Left ventricle myocardium superior (tissue), 1 donor: ENCODE measurements at regions not wholly inside any gene's neighbourhood (a gene's known extent, or its start where the extent isn't known, plus 50 kb on each side); places are given as distances from the start of the nearest gene placed in this dataset.
"Not testable (repeated sequence)": the region's sequence is repeated elsewhere in the genome, so short reads cannot be mapped to it uniquely, and the experiment has no call there.

Experiments used
- ATAC-seq: fragments of 200-7000 bp; cut with Tn5 transposase; one replicate; pipeline ENCODE4 v1.9.1; 2020; ENCODE audit warnings: mild to moderate bottlenecking, moderate library complexity
- DNase-seq: peaks from one replicate; pipeline ENCODE4 v3.0.0-alpha.2; 2020
- intact Hi-C: fragments of 100-400 bp; cut with micrococcal nuclease; formaldehyde crosslinking; loops from one replicate; pipeline ENCODE4 v1.11.0; 2022
- donor health status: DM: no; HTN: yes; CAD: no; lungs with severe emphysema.

DNA sequence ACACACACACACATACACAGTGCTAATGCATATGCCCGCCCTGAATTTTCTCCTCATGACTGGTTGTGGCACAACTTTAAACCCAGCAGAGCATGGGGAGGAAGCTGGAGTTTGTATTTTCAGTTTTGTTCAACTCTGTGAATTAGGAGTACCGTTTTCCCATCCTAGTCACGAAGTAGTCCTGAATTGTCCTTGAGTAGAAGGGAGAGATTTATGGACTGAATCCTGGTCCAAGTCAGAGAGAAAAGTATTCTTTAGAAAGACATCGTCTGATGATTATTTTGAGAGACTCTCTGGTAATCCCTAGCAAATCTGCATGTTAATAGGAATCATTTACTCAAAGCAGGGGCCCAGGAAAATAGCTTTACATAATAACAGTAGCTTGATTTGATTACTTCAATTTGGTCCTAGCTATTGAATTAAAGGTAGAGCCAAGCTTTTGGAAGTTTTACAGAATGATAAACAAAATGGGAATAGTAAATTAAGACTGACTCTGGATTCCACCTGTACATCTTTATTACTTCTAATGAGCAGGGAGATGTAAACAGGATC is 60.5 kb upstream of the OLIG2 start:
- intact Hi-C loops: no loop called here
- ATAC-seq: no peak
- DNase-seq: no peak

DNA sequence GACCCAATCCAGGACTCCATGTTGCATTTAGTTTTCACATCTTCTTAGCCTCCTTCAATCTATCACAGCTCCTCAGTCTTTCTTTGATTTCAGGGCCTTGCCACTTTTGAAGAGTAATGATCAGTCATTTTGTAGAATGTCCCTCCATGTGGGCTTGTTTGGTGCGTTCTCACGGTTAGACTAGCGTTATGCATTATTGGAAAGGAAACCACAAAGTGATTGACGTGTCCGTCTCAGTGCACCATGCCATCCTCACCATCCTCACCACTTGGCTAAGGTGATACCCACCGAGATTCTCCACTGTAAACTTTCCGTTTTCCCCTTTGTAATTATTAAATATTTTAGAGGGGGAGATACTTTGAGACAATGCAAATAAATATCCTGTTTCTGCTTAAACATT is 59.6 kb upstream of the OLIG2 start:
- intact Hi-C loops: no loop called here
- ATAC-seq: no peak
- no peak for DNase-seq

GRCh38 chr21:32968103-32968502 is 57.6 kb upstream of the OLIG2 start:
- intact Hi-C loops, ATAC-seq, DNase-seq: not testable (repeated sequence)

DNA sequence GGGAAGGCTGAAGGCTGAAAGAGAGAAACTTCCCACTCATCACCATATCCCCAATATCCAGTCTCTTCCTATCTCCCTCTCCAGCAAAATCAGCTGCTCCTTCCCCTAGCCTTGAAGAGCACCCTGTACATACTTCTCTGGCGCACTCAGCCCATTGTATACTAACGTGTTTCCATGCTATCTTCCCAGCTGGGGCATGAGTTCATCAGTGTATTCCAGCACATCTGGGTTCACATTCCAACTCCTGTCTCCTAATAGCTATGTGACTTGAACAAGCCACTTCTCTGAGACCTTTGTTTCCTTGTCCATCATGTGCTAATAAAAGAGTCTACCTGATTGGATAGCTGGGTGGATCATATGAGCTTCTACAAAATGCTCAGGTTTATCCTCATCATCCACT is 51.1 kb upstream of the OLIG2 start:
- intact Hi-C loops: no loop called here
- DNase-seq (no peak), ATAC-seq (no peak)

DNA sequence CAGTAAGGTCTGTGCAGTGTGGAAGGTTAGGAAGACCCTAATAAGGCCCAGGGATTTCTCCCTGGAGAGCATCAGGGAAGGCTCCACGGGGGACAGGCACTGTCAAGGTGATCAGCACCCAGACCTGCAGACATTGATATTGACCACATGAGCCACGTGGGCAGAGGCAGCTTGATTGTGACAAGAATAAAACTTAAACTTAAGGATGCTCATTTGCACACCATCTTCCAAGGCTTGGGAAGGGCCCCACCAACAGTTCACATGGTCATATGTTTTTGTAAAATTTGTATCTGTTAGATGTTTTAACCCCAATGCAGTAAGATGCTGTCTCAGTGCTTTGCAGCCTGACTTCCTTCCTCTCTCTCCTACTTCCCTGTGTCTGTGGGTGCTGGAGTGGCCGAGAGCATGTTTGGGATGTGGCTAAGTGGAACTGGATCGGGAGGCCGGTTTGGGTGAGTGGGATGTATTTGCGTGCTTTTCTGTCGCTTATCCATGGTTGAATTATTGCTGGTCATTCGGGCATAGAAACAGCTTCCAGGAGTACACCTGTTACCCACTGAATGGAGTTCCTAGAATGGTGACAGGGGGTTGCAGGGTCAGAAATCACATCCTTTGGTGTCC is 49.8 kb upstream of the OLIG2 start:
- DNase-seq (no peak), ATAC-seq (no peak)
- intact Hi-C loops: no loop called here
